Chondrocyte (in vitro differentiated cells): ENCODE measurements at regions not wholly inside any gene's neighbourhood (a gene's known extent, or its start where the extent isn't known, plus 50 kb on each side); places are given as distances from the start of the nearest gene placed in this dataset.

Source experiments
- DNase-seq: peaks from one replicate; pipeline ENCODE4 v3.0.0; 2021; ENCODE audit warnings: mixed read lengths, low spot score
- H3K27ac Mint-ChIP-seq: one replicate; pipeline ENCODE4 v1.8.0; 2021; ENCODE audit warnings: mild to moderate bottlenecking, moderate library complexity, mixed read lengths; ENCODE audit not compliant: unreplicated experiment
- H3K27me3 Mint-ChIP-seq: 2 replicates; pipeline ENCODE4 v1.8.0; 2021; ENCODE audit warnings: low read depth, mixed read lengths
- H3K36me3 Mint-ChIP-seq: 2 replicates; pipeline ENCODE4 v1.8.0; 2021; ENCODE audit warnings: low read depth, mixed read lengths
- H3K4me1 Mint-ChIP-seq: 2 replicates; pipeline ENCODE4 v1.8.0; 2021; ENCODE audit warnings: low read depth, mild to moderate bottlenecking, mixed read lengths
- H3K4me3 Mint-ChIP-seq: one replicate; pipeline ENCODE4 v1.8.0; 2021; ENCODE audit warnings: mild to moderate bottlenecking, moderate library complexity, mixed read lengths; ENCODE audit not compliant: unreplicated experiment
- H3K9me3 Mint-ChIP-seq: 2 replicates; pipeline ENCODE4 v1.8.0; 2021; ENCODE audit warnings: low read depth, mixed read lengths
- TF ChIP-seq, protein P1 (sequence below): fragments of 200-600 bp; sonication (generic); IDR thresholded peaks from 2 replicates; pipeline ENCODE4 v1.5.0; 2021; ENCODE audit warnings: antibody characterized with exemption, mild to moderate bottlenecking, moderate library complexity

DNA sequence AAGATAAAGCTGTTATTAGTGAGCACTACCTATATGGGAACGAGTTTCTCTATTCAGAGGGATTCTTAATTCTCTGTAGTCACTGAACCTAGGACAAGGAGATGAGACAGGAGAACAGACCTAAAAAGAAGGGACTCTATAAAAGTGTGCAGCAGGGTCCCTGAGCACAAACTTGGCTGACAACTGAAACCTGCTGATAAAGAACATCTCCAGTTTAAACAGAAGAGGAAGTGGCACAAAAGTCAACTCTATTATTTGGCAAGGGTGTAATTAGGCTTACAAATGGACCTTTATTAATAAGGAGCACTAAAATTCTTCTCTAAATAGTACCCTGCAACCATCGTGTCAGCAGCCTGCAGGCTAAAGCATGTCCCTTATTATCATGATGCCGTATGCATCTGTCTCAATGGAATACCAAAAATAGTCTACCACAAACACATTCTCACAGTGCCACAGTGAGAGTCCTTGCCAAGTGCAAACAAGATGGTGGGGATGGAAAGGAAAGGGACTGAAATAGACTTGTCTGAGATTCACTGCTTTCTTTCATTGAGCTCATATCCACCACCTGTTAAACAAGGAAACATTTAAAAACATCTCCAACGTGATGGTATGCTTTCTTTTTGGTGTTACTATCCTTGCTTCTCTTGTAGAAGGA, 260.2 kb downstream of the INSIG2 start:
- DNase-seq, result no peak
- TF ChIP-seq, protein P1, sequence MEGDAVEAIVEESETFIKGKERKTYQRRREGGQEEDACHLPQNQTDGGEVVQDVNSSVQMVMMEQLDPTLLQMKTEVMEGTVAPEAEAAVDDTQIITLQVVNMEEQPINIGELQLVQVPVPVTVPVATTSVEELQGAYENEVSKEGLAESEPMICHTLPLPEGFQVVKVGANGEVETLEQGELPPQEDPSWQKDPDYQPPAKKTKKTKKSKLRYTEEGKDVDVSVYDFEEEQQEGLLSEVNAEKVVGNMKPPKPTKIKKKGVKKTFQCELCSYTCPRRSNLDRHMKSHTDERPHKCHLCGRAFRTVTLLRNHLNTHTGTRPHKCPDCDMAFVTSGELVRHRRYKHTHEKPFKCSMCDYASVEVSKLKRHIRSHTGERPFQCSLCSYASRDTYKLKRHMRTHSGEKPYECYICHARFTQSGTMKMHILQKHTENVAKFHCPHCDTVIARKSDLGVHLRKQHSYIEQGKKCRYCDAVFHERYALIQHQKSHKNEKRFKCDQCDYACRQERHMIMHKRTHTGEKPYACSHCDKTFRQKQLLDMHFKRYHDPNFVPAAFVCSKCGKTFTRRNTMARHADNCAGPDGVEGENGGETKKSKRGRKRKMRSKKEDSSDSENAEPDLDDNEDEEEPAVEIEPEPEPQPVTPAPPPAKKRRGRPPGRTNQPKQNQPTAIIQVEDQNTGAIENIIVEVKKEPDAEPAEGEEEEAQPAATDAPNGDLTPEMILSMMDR, result no peak
- H3K27me3 Mint-ChIP-seq, result peaks cover 26% of the 10 kb centered on the region
- no peak overlapping the region for H3K27ac Mint-ChIP-seq
- no peak overlapping the region for H3K4me3 Mint-ChIP-seq
- no peaks in the 10 kb centered on the region for H3K9me3 Mint-ChIP-seq
- no peaks in the 10 kb centered on the region for H3K36me3 Mint-ChIP-seq
- no peaks in the 10 kb centered on the region for H3K4me1 Mint-ChIP-seq

DNA sequence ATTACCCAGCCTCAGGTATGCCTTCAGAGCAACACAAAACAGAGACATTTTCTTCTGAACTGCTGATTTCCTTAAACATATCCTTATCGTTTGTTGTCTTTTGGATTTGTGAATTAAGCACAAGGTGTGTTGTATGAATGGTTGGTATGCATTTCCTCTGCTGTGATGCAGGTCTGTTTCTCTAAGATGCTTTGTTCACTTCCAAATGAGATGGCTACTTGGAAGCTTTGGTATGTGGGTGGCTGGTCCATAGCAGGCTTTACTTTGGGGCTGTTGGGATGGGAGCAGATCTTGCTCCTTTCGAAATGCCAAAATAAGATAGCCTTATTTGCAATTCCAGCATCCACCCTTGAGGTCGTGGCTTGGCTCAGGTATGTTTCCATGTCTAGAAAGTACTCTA, 257.2 kb downstream of the INSIG2 start:
- Mint-ChIP-seq H3K4me3 (no peak overlapping the region), H3K27me3 (peaks cover 12% of the 10 kb centered on the region), H3K36me3 (no peaks in the 10 kb centered on the region), H3K27ac (no peak overlapping the region), H3K4me1 (no peaks in the 10 kb centered on the region), H3K9me3 (no peaks in the 10 kb centered on the region)
- TF ChIP-seq, protein P1, result no peak
- DNase-seq, result no peak

DNA sequence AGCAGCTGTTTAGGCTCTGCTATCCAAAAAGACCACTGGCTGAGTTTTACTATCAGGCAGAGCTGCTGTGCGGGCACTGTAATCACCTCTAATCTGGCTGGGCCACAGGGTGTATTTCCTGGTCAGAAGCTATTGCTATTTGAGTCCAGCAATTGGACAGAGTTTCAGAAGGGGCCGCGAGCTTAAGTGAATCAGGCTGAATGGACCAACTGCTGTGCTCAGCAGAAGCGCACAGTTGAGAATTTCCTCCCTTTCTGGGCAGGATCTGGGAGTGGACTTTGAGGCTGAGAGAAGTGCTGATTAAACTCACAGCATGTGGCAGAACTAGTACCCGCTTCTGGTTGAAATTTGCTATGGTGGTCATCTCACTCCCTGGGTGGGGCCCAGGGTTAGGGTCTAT, 251.8 kb downstream of the INSIG2 start:
- TF ChIP-seq, protein P1, result no peak
- Mint-ChIP-seq H3K4me3 (no peak overlapping the region), H3K27me3 (peaks cover 2% of the 10 kb centered on the region), H3K4me1 (no peaks in the 10 kb centered on the region), H3K36me3 (peaks cover 2% of the 10 kb centered on the region), H3K27ac (no peak overlapping the region), H3K9me3 (peaks cover 19% of the 10 kb centered on the region)
- DNase-seq, result no peak

DNA sequence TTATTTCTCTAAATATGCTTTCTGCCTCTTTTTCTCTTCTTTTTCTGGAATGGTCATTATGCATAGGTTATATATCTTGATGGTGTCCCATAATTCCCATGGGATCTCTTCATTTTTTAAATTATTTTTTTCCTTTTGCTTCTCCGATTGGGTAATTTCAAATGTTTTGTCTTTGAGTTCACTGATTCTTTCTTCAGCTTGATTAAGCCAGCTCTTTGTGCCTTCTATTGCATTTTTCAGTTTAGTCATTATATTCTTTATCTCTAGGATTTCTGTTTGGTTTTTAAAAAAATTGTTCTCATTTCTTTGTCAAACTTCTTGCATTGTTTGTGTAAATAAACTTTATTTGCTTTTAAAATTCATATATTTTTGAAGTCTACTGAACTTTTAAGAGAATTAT, 251.1 kb downstream of the INSIG2 start:
- peaks cover 2% of the 10 kb centered on the region for H3K27me3 Mint-ChIP-seq
- H3K4me1 Mint-ChIP-seq, result no peaks in the 10 kb centered on the region
- DNase-seq, result no peak
- H3K9me3 Mint-ChIP-seq, result peaks cover 19% of the 10 kb centered on the region
- no peak overlapping the region for H3K27ac Mint-ChIP-seq
- H3K36me3 Mint-ChIP-seq, result peaks cover 2% of the 10 kb centered on the region
- TF ChIP-seq, protein P1, result no peak
- no peak overlapping the region for H3K4me3 Mint-ChIP-seq

DNA sequence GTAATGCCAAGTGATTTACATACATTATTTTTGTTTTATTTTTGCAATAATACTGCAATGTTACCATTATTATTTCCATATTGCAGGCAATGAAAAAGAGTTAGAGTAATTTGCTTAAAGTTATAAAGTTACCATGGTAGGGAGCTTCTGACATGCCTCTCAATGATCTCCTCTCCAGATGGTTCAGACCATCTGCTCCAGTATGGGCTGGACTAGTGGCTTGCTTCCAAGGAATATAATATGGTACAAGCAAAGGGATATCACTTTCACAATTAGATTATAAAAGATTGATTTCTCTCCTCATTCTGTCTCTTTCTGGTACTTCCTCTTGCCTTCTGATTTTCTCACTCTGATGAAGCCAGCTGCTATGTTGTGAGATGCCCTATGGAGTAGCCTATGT, 245.4 kb downstream of the INSIG2 start:
- Mint-ChIP-seq H3K9me3 (peaks cover 13% of the 10 kb centered on the region), H3K4me1 (no peaks in the 10 kb centered on the region), H3K27ac (no peak overlapping the region), H3K27me3 (peaks cover 11% of the 10 kb centered on the region), H3K36me3 (no peaks in the 10 kb centered on the region), H3K4me3 (no peak overlapping the region)
- DNase-seq, result no peak
- TF ChIP-seq, protein P1, result no peak
